ENCODE measurements at regions not wholly inside any gene's neighbourhood (a gene's known extent, or its start where the extent isn't known, plus 50 kb on each side); places are given as distances from the start of the nearest gene placed in this dataset.

- no peak for TF ChIP-seq ZNF274 (IDR thresholded peaks at IDR 0.05; ENCODE audit: low read depth, low read length)
- TF ChIP-seq YY1 (IDR thresholded peaks at IDR 0.05; ENCODE audit: insufficient read depth, insufficient read length), result no peak
Observed at GRCh38 chr18:78601349-78601748, 378.3 kb upstream of the SALL3 start.
